Embryonic facial prominence (tissue), 1 donor: ENCODE measurements at regions not wholly inside any gene's neighbourhood (a gene's known extent, or its start where the extent isn't known, plus 50 kb on each side); places are given as distances from the start of the nearest gene placed in this dataset.
"Not testable (repeated sequence)": the region's sequence is repeated elsewhere in the genome, so short reads cannot be mapped to it uniquely, and the experiment has no call there.

Experiments used
- DNase-seq: peaks from one replicate; pipeline ENCODE4 v3.0.0-alpha.2; 2016; ENCODE audit errors: extremely low spot score

DNA sequence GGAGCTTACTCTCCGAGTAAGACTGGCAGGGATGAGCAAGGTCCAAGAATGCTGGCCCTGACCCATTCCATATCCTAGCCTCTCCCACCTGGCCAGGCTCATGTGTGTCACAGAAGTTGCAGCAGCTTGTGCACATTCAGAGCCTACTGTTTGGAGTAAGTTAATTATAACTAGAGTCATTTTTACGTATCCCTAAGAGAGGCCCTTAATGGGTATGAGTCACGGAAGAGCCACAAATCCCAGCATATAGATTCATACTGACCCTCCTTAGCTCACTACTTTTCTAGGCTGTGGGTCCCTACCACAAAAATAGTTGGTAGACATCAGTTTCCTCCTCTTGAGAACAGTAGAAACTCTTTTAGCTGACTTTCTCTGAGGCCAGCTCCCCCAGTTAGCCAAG lies 118.3 kb upstream of the FRG1 start:
- DNase-seq, result no peak

- DNase-seq, result no peak
These were observed 117.1 kb upstream of the FRG1 start for GRCh38 chr4:189823591-189823990.

DNA sequence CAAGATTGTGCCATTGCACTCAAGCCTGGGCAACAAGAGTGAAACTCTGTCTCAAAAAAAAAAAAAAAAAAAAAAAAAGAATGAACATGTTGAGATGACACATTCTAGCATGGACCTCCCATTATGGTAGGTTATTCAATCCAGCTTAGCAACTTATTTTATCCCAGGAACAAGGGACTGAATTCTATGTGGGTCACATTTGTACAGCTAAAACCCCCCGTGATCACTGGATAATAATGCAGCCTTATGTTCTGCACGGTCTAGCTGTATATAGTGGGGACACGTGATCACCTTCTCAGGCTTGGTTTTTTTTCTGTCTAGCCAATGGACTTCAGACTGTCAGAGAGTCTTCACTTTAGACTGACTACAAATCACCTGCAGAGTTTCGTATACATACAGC lies 115.2 kb upstream of the FRG1 start:
- DNase-seq, result no peak

DNA sequence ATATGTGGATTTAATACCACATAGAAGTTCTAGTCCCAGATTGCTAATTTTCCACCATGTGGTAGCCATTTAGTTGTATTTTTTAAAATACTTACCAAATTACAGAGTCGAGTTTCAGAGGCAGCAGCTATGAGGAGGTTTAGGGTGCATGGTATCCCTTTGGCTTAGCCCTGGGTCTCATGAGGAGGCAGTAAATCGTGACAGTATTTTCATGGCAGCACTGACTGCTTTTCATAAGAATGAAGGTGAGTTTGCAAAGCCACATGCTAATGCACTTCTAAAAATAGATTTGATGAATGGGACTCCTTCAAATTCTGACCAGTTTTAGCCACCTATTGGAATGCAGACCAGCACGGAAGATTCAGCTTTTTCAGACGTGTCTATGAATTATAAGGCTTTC lies 114.0 kb upstream of the FRG1 start:
- DNase-seq, result no peak

DNA sequence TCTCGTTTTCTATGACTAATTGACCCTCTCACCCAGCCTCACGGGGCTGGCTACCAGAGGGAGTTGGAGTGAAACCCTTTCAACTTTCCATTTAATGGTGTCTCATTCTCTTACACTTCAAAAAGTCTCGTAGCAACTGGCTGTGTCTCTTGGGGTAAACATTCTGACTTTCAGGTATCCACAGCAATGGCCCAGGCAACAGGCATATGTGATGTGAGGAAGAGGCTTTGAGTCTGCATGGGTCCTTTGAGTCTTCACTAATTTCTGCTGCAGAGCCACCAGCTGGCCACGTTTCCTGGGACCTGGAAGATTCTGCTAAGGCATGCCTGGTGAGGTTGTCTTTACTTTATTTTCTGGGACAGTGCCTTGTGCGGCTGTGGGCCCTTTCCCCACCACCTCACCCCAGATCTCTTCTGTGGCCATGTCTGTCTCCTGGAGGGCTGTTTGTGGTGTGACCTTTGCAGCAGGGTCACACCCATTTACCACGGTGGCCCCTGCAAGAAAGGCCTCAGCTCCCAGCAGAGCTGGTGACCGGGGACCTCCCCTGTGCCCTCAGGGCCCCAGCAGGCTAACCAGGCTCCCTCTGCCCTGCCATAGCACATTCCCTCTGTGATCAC lies 112.5 kb upstream of the FRG1 start:
- DNase-seq, result no peak

- DNase-seq, result no peak
These were observed 108.1 kb upstream of the FRG1 start for GRCh38 chr4:189832528-189832927.

- DNase-seq, result no peak
These were observed 106.1 kb upstream of the FRG1 start for GRCh38 chr4:189834616-189835015.

GRCh38 chr4:189835505-189835904 lies 105.2 kb upstream of the FRG1 start:
- no peak for DNase-seq

- DNase-seq, result no peak
These were observed 103.2 kb upstream of the FRG1 start for GRCh38 chr4:189837471-189837870.

GRCh38 chr4:189838821-189839497 lies 101.7 kb upstream of the FRG1 start:
- DNase-seq, result no peak

GRCh38 chr4:189840356-189840755 lies 100.3 kb upstream of the FRG1 start:
- no peak for DNase-seq

- DNase-seq, result no peak
These were observed 97.2 kb upstream of the FRG1 start for GRCh38 chr4:189843413-189844009.

DNA sequence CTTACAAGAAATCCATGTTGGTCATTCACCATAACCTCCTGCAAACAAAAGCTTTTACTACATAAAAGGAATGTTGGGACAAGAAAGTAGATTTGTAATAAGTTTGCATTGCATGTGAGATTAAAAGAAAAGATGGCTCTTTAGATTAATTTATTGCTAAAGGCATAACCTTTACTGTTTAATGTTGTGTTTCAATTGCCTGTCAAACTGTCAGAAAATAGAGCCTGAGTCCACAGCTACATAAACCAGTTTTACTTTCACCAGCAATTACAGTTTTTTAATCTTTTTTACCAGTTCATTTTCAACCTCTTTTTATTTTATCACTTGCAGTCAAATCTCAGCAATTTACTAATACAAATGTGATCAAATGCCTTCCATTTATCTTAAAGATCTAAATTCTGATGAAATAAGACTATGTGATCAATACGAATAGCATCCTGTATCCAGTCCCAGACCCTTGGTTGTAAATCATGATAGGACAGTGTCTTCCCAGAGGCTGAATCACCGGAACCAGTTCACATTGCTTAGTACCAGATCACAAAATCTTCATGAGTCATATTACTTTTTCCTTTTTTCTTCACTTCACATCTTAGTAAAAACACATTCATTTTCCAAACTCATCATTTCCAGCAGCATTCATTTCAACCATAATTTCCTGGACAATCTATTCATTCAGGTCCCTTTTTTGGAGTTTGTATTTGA lies 95.4 kb upstream of the FRG1 start:
- no peak for DNase-seq

DNA sequence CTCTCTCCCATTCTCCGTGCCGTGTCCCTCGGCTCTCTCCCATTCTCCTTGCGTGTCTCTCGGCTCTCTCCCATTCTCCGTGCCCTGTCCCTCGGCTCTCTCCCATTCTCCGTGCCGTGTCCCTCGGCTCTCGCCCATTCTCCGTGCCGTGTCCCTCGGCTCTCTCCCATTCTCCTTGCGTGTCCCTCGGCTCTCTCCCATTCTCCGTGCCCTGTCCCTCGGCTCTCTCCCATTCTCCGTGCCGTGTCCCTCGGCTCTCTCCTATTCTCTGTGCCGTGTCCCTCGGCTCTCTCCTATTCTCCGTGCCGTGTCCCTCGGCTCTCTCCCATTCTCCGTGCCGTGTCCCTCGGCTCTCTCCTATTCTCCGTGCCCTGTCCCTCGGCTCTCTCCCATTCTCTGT lies 94.6 kb upstream of the FRG1 start:
- not testable (repeated sequence) for DNase-seq

DNA sequence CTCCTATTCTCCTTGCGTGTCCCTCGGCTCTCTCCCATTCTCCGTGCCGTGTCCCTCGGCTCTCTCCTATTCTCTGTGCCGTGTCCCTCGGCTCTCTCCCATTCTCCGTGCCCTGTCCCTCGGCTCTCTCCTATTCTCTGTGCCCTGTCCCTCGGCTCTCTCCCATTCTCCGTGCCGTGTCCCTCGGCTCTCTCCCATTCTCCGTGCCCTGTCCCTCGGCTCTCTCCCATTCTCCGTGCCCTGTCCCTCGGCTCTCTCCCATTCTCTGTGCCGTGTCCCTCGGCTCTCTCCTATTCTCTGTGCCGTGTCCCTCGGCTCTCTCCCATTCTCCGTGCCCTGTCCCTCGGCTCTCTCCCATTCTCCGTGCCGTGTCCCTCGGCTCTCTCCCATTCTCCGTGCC lies 94.1 kb upstream of the FRG1 start:
- DNase-seq, result not testable (repeated sequence)

DNA sequence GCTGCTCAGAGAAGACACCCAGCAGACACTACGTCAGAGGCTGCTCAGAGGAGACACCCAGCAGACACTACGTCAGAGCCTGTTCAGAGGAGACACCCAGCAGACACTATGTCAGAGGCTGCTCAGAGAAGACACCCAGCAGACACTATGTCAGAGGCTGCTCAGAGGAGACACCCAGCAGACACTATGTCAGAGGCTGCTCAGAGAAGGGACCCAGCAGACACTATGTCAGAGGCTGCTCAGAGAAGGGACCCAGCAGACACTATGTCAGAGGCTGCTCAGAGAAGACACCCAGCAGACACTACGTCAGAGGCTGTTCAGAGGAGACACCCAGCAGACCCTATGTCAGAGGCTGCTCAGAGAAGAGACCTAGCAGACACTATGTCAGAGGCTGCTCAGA lies 92.0 kb upstream of the FRG1 start:
- not testable (repeated sequence) for DNase-seq

DNA sequence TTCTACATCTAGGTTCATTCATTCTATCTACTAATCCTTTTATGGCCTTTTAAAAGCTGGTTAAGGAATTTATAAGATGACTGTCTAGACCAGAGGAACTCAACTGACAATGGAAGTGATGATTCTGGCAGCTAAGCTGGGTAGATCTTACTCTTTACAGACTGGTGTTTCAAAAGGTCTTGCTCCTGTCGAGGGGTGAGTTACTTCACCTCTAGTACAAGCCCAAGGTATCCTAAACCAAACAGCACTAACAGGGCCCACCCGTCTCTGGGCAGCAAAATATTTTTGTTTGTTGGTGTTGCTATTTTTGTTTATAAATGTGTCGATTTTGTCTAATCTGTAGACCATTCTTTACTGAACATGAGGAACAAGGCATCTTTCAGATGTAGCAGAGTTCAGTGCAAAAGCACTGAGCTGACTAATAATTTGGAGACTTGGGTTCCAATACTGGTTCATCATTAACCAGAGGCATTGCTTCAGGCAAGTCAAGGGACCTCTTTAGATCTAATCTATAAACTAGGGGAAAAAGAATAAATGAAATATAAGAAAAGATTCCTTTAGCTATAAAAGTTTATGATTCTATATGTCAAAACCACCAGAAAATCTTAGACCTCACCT lies 90.3 kb upstream of the FRG1 start:
- DNase-seq, result no peak

- DNase-seq, result no peak
These were observed 82.2 kb upstream of the FRG1 start for GRCh38 chr4:189858435-189858834.

- no peak for DNase-seq
These were observed 79.6 kb upstream of the FRG1 start for GRCh38 chr4:189861101-189861500.

DNA sequence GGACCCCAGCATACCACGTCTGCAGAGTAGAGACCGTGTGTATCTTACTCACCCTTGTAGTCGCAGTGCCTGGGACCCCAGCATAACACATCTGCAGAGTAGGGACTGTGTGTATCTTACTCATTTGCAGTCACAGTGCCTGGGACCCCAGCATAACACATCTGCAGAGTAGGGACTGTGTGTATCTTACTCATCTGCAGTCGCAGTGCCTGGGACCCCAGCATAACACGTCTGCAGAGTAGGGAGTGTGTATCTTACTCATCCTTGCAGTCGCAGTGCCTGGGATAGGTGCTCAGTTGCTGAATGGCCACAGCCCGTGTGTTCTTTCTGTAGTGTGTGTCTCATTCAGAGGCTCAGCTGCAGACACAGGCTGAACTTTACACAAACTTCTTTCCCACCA lies 71.4 kb upstream of the FRG1 start:
- no peak for DNase-seq

DNA sequence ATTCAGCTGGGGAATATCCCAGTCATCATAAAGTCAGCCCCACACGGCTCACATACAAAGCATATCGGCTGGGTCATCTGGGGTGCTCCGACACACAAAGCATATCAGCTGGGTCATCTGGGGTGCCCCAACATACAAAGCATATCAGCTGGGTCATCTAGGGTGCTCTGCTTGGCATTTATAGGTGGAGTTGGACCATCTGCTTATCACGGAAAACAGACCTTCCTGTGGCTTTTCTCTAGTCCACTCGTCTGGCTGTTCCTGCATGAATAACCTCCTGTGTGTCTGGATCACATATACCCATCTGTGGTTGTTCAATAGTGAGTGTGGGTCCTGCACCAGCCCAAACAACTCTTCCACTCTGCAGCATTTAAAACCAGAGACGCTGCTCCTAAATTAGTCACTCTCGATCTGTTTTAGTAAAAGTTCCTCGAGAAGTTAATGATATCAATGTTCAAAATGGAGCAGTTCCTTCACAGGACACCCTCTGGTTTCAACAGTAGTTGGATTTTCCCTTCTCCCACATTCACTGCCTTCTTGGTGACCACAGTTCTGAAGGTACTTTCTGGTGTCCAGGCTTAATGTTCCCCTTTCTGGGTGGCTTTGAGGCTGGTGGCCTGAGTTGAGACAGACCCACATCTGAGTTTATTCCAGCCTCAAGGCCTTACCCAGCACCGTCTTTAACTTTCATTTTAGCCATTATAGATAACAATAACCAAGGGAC lies 70.0 kb upstream of the FRG1 start:
- DNase-seq, result no peak

GRCh38 chr4:189874591-189874990 lies 66.1 kb upstream of the FRG1 start:
- DNase-seq, result no peak
